HG03175 (cell line): ENCODE measurements at regions not wholly inside any gene's neighbourhood (a gene's known extent, or its start where the extent isn't known, plus 50 kb on each side); places are given as distances from the start of the nearest gene placed in this dataset.
A peak's percentile ranks its signal among the peaks of the same experiment; 100 is the strongest.

ENCODE experiments used
- ATAC-seq: cut with Tn5 transposase; IDR thresholded peaks from one replicate; pipeline ENCODE4 v1.9.1; 2021; ENCODE audit warnings: mild to moderate bottlenecking, moderate library complexity; ENCODE audit not compliant: unreplicated experiment

DNA sequence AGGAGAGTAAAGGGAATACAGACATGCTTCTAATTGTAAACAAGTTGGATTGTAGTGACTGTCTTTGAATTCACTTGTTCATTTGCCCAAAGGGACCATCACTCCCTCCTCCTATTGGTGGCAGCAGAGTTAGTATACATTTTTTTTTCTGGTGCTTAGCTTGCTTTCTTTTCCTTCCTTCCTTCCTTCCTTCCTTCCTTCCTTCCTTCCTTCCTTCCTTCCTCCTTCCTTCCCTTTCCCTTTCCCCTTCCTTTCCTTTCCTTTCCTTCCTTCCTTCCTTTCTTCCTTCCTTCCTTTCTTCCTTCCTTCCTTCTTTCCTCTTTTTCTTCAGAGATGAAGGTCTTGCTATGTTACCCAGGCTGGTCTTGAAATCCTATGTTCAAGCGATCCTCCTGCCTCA is 94.8 kb upstream of the ATP6AP2 start:
- ATAC-seq, result no peak

DNA sequence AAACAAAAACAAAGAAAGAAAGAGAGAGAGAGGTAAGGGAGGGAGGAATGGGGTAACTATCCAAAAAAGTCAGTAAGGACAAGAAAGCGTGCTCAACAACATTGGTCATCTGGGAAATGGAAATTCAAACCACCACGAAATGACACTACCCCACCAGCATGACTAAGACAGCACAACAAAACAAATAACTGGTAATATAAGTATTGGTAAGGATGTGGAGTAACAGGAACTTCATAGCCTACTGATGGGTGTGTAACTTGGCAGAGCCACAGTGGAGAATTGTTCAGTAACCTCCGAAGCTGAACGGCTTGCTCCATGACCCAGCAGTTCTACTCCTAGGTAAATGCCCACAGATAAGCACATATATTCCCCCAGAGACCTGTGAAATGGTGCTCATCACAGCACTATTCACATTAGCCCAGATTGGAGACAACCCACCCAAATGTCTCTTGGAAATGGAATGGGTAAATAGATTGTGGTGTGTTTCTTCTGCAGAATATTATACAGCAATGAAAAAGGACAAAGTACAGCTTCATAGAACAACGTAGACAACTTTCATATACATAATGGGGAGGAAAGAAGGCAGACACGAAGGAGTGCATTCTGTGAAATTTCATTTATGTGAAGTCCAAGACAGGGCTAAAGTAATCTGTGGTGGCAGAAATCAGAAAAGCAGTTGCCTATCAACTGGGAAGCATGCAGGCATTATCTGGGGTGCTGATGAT is 95.5 kb upstream of the ATP6AP2 start:
- ATAC-seq, result no peak

DNA sequence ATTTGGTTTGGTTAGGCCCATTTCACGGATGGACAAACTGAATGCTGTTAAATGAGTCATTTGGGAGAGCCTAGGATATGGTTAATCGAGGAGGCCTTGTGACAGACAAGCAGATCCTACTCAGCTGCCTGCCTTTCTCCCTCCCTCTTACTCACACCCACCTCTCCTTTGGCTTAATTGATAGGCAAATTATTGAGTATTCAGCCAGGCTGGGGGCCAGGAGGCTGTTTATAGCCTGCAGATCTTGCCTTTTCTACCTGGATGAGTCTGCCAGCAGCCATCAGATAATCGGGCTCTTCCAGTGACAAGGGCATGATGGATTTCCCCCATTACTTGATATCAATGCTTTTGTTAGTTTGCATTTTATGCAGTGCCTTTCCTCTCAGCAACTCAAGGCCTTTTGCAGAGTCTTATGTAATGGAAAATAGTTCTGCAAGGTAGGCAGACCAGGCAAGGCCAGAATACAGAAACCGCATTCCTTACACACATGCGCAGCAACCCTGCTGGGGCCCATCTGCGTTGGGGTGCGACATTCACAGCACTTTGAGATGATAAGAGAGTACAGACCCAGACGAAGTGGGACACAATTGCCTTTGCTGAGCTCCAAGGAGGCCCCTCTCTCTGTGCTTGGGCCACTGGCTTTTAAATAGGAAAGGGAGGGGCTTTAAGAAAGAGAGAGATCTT is 96.2 kb upstream of the ATP6AP2 start:
- no peak for ATAC-seq

DNA sequence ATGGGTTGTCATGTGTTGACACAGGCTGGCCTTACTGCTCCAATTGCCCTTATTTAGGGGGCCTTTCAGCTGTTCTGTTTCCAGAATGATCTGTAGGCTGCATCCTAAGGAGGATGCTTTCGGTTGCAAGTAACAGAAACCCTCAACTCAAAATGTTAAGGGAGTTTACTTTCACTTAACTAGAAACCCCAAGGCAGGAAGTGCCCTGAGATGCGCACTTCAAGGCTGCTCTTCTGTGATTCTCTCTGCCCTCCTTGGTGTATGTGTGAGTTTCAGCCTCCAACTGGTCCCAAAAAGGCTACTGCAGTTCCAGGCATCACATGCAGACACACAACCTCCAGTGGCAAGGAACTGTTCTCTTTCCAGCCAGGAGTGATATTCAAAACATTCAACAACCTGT is 97.3 kb upstream of the ATP6AP2 start:
- ATAC-seq, result no peak

DNA sequence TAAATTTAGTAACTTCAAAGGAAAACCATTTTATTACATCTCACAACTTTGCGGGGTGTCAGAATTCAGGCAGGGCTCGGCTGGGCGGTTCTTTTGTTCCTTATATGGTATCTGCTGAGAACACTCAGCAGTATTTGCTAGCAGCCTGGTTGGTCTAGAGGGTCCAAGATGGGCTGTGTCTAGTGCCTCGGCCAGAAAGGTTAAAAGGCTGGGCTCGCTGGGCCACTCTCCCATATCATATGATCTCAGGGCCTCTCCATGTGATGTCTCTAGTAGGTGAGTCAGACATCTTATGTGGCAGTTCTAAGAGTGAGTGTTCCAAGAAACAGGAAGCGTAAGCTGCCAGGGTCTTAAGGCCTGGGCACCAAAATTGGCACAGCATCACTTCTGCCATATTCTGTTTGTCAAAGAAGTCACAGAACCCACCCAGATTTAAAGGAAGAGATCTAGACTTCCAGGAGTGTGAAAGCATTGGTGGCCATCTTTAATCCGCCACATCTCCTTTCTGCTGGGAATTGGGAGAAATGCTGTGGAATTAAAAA is 100.9 kb upstream of the ATP6AP2 start:
- ATAC-seq, result no peak

DNA sequence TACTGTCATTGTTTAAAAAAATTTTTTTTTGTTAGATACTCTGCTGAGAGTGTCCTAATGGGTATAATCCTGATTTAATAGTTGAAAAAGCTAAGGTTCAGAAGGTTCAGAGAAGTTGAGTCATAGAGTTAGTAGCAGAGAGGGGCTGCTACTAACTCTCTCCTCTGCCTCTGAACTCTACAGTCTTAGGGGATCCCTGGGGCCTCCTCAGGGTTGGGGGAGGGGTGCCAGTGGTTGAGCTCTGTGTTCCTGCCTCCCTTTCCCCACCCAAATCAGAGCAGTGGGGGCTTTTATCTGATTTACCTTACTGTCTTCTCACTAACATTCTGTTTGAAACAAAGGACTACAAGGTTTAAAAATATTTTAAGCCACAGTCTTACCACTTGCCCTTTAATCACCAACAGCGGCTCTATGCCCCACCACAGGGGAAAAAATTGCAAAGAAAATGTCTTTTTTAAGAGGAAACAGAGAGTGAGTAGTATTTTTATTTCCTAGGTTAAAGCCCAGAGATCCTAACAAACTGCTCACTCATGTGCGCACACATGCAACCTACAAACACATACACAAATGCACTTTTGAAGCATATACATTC is 102.2 kb upstream of the ATP6AP2 start:
- ATAC-seq, result no peak

DNA sequence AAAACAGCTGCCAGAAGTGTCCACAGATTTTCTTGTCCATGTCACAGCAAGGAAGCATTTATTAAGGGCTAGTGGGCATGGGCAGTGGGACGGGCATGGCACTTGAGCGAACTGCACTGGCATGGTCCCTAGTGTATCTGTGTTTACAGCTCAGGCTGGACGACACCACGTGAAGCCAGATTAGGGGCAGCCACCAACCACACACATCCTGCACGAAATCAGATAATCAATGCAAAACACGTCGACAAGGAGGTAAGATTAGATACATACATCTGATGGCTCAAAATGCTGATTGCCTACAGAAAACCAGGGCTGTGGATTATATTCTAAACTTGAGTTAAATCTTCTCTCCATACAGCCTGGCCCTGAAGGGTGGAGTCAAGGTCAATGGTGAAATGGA is 103.8 kb upstream of the ATP6AP2 start:
- ATAC-seq, result no peak

DNA sequence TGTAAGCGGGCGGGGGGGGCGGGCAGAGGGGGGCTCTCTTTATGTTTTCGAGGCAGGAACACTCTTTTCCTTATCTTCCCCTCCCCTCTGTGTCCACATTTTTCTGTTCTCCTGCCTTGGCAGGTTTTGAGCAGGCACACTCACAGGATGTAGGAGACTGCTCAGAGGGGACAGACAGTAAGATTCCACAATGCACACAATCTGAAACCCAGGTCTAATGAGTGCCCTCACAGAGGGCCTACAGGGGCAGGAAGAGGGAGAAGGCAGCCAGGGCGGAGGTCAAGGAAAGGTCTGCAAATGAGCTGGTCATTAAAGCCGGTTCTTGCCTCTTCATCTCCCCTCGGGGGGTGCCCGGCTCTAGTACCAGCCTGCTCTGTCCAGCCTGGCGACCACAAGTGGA is 106.1 kb upstream of the ATP6AP2 start:
- ATAC-seq, result no peak

DNA sequence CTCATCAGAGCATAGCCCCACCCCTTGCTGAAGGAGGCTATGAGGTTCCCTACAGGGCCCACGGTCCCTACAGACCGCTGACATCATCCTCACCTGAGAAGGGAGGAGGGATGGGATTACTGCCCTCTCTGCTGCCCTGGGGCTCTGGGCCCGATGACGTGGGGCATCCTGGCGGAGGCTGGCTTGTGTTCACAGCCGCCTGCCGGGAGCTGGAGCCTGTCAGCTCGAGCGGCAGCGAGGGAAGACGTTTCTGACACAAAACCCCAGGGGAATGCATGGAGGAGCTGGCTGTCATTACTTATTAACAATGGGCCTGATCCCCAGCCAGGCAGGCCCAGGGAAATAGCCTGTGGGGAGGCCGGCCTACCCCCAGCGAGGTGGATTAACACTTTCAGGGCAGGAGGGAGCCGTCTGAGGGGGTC is 106.6 kb upstream of the ATP6AP2 start:
- ATAC-seq, result no peak

DNA sequence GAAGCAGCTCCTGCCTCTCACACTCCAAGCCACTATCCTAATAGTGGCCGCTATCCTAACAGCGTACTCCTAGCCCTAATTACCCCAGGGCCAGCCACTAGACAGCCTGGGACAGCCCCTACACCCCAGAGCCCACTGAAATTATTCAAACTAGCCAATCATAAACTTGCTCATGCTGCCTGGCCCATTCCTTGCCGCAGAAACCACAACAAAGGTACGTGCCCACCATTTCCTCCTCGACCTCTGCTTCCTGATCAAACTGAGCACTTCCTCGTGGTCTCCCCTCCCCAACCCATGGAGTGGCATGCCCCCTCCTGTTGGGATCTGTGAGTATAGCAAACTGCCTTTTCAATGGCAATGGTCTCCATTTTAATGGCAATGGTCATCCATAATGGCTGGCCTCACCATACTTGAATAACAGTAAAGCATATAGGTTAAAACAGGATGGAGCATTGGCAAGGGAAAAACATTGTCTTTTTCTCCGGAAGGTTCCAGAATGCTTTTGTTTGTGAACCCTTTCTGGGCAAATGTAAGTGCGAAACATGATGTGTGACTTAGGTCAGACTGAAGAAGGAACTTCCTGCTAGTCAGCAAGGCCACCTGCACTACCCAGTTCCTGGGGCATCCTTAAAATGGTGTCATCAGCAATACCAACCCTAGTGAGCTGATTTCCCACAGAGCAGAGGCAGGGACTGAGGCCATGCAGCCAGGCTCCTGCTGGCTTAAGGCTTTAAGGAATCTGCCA is 107.1 kb upstream of the ATP6AP2 start:
- ATAC-seq, result no peak

DNA sequence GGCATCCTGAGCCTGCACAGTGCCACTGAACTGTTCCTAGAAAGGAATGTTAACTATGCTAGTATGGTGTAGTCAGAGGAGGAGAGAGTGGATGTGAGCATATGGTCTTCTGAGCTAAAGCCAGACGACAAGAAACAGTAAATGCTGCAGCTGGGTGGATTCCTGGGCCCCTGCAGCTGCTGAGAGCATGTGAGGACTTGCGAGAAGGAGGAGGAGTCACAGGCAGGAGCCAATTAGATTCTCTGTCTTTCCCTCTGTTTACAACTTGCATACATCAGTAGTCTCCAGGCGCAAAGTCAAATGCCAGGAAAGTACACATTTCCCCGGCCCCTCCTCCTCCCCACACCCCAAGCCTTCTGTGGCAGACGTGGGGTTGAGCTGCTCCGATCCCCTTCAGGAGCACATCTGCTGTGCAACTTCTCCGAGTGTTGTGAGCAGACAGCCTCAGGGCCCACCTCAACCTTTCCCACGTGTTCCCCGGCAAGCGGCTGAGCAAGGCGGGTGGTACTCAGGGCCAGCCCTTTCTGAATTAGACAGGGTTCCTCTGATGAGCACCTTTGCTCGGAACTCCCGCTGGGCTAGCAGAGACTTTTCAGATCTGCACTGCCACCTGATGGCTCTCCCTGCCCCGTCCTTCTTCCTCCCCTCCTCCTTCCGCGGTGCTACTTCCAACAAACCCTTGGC is 108.7 kb upstream of the ATP6AP2 start:
- no peak for ATAC-seq

DNA sequence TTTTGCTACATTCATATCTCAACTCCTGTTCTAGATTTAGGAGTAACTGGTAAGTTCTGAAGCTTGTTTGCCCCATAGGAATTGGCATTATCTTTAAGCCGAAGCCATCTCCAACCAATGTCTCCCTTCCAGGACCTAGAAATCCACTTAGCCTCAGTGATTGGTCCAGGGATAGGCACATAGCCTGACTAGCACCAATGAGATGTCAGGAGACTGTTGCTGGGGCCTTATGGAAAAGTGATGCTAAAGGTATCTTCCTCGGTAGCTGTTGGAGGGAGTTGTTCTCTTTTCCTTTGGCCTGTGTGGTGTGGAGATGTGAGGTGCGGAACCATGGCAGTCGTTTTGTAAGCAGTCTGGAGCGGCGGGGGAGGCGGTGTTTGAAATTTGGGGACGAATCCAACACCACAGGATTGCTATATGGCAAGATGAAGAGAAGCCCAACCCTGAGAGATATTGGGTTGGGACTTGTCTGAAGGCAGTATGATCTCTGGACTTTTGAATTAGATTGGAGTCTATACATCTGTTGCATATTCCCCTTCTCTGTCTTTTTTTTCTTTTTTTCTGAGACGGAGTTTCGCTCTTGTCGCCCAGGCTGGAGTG is 109.8 kb upstream of the ATP6AP2 start:
- no peak for ATAC-seq

DNA sequence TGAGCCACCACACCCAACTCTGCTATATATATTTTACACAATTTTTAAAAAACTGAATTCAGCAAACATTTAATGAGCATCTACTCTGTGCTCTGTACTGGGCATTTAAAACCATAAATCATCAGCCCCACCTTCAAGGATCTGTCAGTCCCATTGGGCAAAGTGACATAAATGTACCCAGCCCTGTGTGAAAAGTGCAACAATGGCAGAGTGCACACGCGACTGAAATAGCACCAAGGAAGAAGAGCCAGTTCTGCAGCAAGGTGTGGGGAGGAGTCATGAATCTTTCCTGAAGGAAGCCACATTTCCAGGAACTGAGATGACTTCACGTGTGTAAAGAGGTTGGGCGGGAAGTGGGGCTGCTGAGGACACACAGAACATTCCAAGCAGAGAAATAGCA is 111.5 kb upstream of the ATP6AP2 start:
- no peak for ATAC-seq

DNA sequence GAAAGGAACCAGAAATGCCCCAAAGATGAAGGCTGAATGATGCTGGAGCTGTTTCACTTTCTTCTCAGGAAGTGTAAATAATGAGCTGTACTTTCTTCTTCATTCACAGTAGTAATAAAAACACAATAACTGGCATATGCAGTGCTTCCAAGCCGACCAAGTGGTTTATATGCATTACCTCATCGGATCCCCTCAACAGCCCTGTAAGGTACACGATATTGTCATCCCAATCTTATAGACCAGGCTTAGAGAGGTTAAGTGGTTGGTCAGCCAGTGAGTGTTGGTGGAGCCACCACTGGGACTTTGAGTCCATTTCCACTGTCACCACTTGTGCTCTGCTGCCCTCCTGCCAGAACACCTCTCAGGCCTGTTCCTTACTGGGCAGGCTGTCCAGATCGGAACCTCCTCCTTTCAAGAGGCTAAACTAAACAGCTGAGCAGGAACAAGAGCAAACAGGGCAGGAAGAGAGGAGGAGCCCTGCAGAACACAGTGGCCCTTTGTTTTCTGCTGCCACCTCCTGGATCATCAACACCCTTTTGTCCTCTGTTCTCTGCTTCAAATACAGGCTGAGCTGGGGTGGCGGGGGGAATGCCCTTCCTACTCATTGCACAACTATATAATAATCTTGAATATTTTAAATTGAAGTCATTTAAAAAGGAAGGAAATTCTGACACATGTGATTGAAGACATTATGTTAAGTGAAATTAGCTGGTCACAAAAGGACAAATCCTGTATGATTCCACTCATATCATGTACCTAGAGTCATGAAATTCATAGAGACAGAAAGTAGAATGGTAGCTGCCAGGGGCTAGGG is 112.5 kb upstream of the ATP6AP2 start:
- ATAC-seq, result peak; percentile 62

DNA sequence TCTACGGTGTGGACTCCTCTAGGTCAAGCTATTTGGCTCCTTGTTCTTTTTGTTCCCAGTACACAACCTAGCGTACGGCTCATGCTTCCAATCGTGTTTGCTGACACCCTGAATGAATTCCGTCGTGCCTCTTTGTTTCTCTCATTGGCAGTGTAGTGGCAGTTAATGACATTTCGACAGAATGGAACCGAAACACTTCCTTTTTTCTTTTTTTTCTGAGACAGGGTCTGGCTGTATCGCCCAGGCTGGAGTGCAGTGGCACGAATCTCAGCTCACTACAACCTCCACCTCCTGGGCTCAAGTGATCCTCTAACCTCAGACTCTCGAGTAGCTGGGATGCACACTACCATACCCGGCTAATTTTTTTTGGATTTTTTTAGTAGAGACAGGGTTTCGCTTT is 113.3 kb upstream of the ATP6AP2 start:
- no peak for ATAC-seq

DNA sequence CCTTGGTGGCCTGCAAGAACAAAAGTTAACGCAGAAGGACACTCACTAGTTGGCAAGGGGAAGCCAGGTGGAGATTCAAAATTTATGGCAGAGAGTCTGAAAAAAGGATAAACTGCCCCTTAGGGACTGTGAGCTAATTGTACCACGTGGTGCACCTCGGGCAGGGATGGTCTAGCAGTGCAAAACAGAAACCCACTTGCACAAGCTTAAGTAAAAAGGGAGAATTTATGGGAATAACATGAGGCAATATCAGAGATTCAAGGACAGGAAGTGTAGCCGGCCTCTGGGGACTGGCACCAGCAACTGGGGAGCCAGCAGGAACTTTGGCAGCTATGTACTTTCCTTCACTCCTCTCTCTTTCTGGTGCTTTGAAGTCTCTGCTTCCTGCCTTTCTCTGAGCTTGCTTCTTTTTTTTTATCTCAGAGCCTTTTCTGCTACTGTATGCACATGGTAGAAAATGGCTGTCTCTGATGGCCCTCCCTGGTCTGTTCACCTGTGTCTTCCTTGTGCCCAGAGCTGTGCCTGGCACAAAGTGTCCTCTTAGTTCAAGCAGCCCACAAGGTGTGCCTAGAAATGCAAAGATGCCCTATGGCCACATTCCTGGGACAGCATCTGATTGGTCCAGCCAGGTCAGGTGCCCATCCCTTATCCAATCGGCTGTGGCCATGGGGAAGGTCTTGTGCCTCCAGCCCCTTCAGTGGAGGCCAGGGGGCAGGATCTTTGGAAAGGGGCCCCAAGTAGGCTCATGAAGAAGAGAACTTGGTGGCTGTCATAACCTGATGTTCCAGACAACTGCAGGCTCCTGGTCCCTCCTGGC is 114.8 kb upstream of the ATP6AP2 start:
- ATAC-seq, result no peak

DNA sequence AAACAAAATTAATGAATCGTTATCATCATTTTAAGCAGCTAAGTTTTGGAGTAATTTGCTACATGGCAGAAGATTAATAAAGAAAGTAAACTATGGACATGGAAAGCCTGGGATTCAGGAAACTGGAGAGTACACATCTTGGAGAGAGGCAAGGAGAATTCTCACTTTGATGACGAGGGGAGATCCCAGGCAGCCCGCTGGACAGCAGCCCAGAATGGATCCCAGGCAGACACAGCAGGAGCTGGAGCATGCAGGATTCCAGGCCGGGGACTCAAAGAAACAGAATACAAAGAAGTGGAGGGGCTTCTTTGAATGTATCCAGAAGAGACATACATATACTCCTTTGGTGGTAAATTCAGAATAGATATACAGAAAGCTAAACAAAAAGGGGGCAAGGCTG is 118.0 kb upstream of the ATP6AP2 start:
- ATAC-seq, result no peak

DNA sequence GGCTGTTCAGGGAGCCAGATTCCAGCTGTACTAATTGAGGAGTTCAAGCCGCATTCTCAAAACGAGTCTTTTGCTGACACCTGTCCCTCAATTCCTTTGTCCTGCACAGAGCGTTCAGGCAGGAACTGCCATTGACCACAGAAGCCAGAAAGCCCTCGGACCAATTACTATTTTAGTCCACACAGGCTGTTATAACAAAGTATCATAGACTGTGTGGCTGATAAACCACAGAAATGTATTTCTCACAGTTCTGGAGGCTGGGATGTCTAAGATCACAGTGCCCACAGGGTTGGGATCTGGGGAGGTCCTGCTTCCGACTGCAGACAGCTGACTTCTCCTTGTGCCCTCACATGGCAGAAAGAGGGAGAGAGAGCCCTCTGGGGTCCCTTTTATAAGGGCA is 119.8 kb upstream of the ATP6AP2 start:
- ATAC-seq, result no peak
